AG09309 (cell line): ENCODE measurements at regions not wholly inside any gene's neighbourhood (a gene's known extent, or its start where the extent isn't known, plus 50 kb on each side); places are given as distances from the start of the nearest gene placed in this dataset.

ENCODE experiments used
- DNase-seq: peaks from one replicate; pipeline ENCODE4 v3.0.0-alpha.2; 2010; ENCODE audit warnings: low read depth
- H3K4me3 ChIP-seq: 2 replicates; pipeline ENCODE4 v1.5.1; 2011; ENCODE audit warnings: mild to moderate bottlenecking, low read depth, low read length, moderate library complexity; ENCODE audit not compliant: control insufficient read depth
- TF ChIP-seq, protein P1 (sequence below): IDR thresholded peaks from 2 replicates; pipeline ENCODE4 v1.5.1; 2011; ENCODE audit warnings: mild to moderate bottlenecking, low read depth, low read length, inconsistent platforms; ENCODE audit not compliant: insufficient read depth, control insufficient read depth; ENCODE audit errors: missing control alignments

- TF ChIP-seq, protein P1, sequence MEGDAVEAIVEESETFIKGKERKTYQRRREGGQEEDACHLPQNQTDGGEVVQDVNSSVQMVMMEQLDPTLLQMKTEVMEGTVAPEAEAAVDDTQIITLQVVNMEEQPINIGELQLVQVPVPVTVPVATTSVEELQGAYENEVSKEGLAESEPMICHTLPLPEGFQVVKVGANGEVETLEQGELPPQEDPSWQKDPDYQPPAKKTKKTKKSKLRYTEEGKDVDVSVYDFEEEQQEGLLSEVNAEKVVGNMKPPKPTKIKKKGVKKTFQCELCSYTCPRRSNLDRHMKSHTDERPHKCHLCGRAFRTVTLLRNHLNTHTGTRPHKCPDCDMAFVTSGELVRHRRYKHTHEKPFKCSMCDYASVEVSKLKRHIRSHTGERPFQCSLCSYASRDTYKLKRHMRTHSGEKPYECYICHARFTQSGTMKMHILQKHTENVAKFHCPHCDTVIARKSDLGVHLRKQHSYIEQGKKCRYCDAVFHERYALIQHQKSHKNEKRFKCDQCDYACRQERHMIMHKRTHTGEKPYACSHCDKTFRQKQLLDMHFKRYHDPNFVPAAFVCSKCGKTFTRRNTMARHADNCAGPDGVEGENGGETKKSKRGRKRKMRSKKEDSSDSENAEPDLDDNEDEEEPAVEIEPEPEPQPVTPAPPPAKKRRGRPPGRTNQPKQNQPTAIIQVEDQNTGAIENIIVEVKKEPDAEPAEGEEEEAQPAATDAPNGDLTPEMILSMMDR = no peak
- DNase-seq = no peak
- no peak overlapping the region for H3K4me3 ChIP-seq
These were observed 301.9 kb downstream of the LMX1A start for GRCh38 chr1:165054627-165055026.

DNA sequence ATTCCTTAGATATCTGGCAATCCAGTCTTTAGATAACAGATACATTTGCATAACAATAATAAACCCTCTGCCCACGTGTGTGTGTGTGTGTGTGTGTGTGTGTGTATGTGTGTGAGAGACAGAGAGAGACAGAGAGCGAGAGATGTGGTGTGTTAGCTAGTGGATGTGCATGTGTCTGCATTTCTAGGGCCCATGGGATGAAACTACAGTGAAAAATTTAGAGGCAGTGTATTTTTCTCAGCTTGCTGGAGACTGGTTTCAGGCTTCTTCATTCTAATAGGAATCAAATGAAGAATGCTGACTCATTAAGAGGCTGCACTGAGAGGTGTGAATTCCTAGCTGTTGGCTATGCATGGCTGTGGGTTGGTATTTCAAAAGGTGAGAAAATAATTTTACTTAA lies 303.2 kb downstream of the LMX1A start:
- H3K4me3 ChIP-seq = no peak overlapping the region
- TF ChIP-seq, protein P1 = no peak
- DNase-seq = no peak

GRCh38 chr1:165052936-165053335 lies 303.6 kb downstream of the LMX1A start:
- no peak for DNase-seq
- H3K4me3 ChIP-seq = no peak overlapping the region
- TF ChIP-seq, protein P1 = no peak

- TF ChIP-seq, protein P1 = no peak
- DNase-seq = no peak
- H3K4me3 ChIP-seq = no peak overlapping the region
These were observed 304.1 kb downstream of the LMX1A start for GRCh38 chr1:165052431-165052830.

- TF ChIP-seq, protein P1 = no peak
- no peak overlapping the region for H3K4me3 ChIP-seq
- no peak for DNase-seq
These were observed 306.3 kb downstream of the LMX1A start for GRCh38 chr1:165050246-165050645.

GRCh38 chr1:165047994-165048393 lies 308.5 kb downstream of the LMX1A start:
- TF ChIP-seq, protein P1 = no peak
- no peak overlapping the region for H3K4me3 ChIP-seq
- no peak for DNase-seq

DNA sequence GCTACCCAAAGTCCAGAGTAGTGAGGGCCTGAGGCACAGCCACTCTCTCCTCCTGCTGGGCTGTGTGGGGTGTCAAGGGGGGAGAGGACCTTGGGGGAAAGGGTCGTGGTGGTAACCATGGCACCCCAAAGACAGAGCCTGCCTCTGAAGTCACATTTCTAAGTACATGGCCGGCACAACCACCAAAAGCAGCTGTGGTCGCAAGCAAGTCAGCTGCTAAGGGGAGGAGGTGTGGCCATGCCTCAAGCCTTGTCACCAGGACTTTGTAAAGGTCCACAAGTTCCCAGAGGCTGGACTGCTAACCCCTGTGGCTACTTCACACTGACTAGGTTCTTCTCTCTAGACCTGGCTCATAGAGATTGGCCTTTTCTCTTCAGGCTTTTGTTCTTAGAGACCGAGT lies 310.6 kb downstream of the LMX1A start:
- TF ChIP-seq, protein P1 = no peak
- H3K4me3 ChIP-seq = no peak overlapping the region
- no peak for DNase-seq
